Effector memory CD8-positive, alpha-beta T cell (primary cell): ENCODE measurements at regions not wholly inside any gene's neighbourhood (a gene's known extent, or its start where the extent isn't known, plus 50 kb on each side); places are given as distances from the start of the nearest gene placed in this dataset.
A peak's percentile ranks its signal among the peaks of the same experiment; 100 is the strongest.

Experiments used
- ATAC-seq: fragments of 150-1000 bp; cut with Tn5 transposase; replicated peaks from 2 replicates; pipeline ENCODE4 v1.10.0; 2021; ENCODE audit warnings: mild to moderate bottlenecking, moderate library complexity
- DNase-seq, 3 experiments: peaks; one replicate each; pipeline ENCODE4 v3.0.0; 2021
- H3K27ac Mint-ChIP-seq, 2 donors: one replicate each; pipeline ENCODE4 v1.8.0; 2022; ENCODE audit warnings: mild to moderate bottlenecking in 2 of 2, mixed read lengths in 2 of 2, moderate library complexity in 2 of 2
- H3K27me3 Mint-ChIP-seq, 2 donors: one replicate each; pipeline ENCODE4 v1.8.0; 2022; ENCODE audit warnings: mixed read lengths in 2 of 2
- H3K36me3 Mint-ChIP-seq: one replicate; pipeline ENCODE4 v1.8.0; 2022; ENCODE audit warnings: mild to moderate bottlenecking, moderate library complexity, mixed read lengths; ENCODE audit not compliant: insufficient read depth
- H3K4me1 Mint-ChIP-seq, 2 donors: one replicate each; pipeline ENCODE4 v1.8.0; 2022; ENCODE audit warnings: low read depth in 2 of 2, mixed read lengths in 2 of 2
- H3K4me3 Mint-ChIP-seq, 2 donors: one replicate each; pipeline ENCODE4 v1.8.0; 2022; ENCODE audit warnings: mild to moderate bottlenecking in 2 of 2, mixed read lengths in 2 of 2, moderate library complexity in 2 of 2
- H3K9me3 Mint-ChIP-seq, 2 donors: one replicate each; pipeline ENCODE4 v1.8.0; 2022; ENCODE audit warnings: mixed read lengths in 2 of 2

DNA sequence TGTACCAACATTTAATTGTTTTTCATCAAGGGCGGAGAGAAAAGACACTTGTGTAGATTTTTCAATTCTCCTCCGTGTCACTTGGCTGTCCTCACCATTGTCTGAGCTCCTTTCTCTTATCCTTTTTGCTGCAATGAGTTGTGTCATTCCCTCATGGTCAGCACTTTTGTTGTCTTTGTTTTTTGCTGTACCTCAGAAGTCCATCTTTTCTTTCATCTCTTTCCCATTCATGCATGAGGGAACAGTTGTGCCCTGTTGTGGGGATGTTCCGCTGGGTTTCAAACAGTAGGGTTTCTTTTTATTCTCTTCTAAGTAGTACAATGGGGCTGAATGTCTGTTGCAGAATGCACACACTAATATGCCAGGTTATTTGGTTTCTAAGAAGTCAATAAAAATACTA, 222.6 kb downstream of the TM9SF2 start:
- no peaks in the 10 kb centered on the region for H3K36me3 Mint-ChIP-seq
- no peaks in the 10 kb centered on the region for H3K27me3 Mint-ChIP-seq
- no peak overlapping the region for H3K4me3 Mint-ChIP-seq
- H3K27ac Mint-ChIP-seq = no peak overlapping the region
- ATAC-seq = no peak
- no peak for DNase-seq
- peaks cover 0 to 5% of the 10 kb centered on the region in 2 donors for H3K4me1 Mint-ChIP-seq
- no peaks in the 10 kb centered on the region for H3K9me3 Mint-ChIP-seq

- DNase-seq (no peak), ATAC-seq (no peak)
- H3K27me3 Mint-ChIP-seq = no peaks in the 10 kb centered on the region
- peaks cover 0 to 5% of the 10 kb centered on the region in 2 donors for H3K4me1 Mint-ChIP-seq
- no peaks in the 10 kb centered on the region for H3K9me3 Mint-ChIP-seq
- H3K27ac Mint-ChIP-seq = no peak overlapping the region
- H3K4me3 Mint-ChIP-seq = no peak overlapping the region
- H3K36me3 Mint-ChIP-seq = no peaks in the 10 kb centered on the region
These were observed 221.7 kb downstream of the TM9SF2 start for GRCh38 chr13:99722931-99723330.

- Mint-ChIP-seq H3K36me3 (no peaks in the 10 kb centered on the region), H3K9me3 (no peaks in the 10 kb centered on the region), H3K4me1 (peaks cover 0 to 5% of the 10 kb centered on the region in 2 donors), H3K27me3 (no peaks in the 10 kb centered on the region), H3K27ac (no peak overlapping the region), H3K4me3 (no peak overlapping the region)
- DNase-seq (no peak), ATAC-seq (no peak)
These were observed 221.1 kb downstream of the TM9SF2 start for GRCh38 chr13:99722338-99722818.

- Mint-ChIP-seq H3K36me3 (no peaks in the 10 kb centered on the region), H3K27ac (no peak overlapping the region), H3K9me3 (no peaks in the 10 kb centered on the region), H3K4me3 (no peak overlapping the region), H3K27me3 (no peaks in the 10 kb centered on the region), H3K4me1 (peaks cover 0 to 5% of the 10 kb centered on the region in 2 donors)
- no peak for ATAC-seq
- no peak for DNase-seq
These were observed 220.5 kb downstream of the TM9SF2 start for GRCh38 chr13:99721606-99722337.

- ATAC-seq = no peak
- no peak for DNase-seq
- Mint-ChIP-seq H3K4me1 (peaks cover 0 to 4% of the 10 kb centered on the region in 2 donors), H3K27ac (no peak overlapping the region), H3K9me3 (no peaks in the 10 kb centered on the region), H3K36me3 (no peaks in the 10 kb centered on the region), H3K27me3 (no peaks in the 10 kb centered on the region), H3K4me3 (no peak overlapping the region)
These were observed 216.8 kb downstream of the TM9SF2 start for GRCh38 chr13:99717959-99718674.

DNA sequence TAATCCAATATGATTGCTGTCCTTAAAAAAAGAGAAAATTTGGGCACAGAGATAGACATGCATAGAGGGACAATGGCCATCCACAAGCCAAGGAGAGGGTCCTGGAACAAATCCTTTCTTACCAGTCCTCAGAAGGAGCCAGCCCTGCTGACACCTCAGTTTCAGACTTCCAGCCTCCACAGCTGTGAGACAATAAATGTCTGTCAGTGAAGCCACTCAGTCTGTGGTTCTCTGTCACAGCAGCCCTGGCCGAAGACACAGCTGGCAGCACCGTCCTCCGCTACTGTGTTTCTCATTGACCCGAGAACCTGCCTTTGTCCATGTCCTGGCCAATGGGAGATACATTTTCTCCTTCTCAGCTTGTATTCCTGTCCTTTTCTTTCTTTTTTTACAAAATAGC, 207.9 kb downstream of the TM9SF2 start:
- Mint-ChIP-seq H3K9me3 (no peaks in the 10 kb centered on the region), H3K27ac (no peak overlapping the region), H3K4me1 (no peaks in the 10 kb centered on the region), H3K4me3 (no peak overlapping the region), H3K27me3 (no peaks in the 10 kb centered on the region), H3K36me3 (no peaks in the 10 kb centered on the region)
- DNase-seq = no peak
- ATAC-seq = no peak

GRCh38 chr13:99704390-99704789, 203.1 kb downstream of the TM9SF2 start:
- no peak overlapping the region for H3K4me3 Mint-ChIP-seq
- DNase-seq (no peak), ATAC-seq (no peak)
- no peaks in the 10 kb centered on the region for H3K36me3 Mint-ChIP-seq
- H3K27ac Mint-ChIP-seq = no peak overlapping the region
- H3K4me1 Mint-ChIP-seq = peaks cover 5 to 11% of the 10 kb centered on the region in 2 donors
- H3K9me3 Mint-ChIP-seq = no peaks in the 10 kb centered on the region
- no peaks in the 10 kb centered on the region for H3K27me3 Mint-ChIP-seq

- Mint-ChIP-seq H3K36me3 (no peaks in the 10 kb centered on the region), H3K27me3 (no peaks in the 10 kb centered on the region), H3K9me3 (no peaks in the 10 kb centered on the region), H3K27ac (no peak overlapping the region), H3K4me3 (no peak overlapping the region), H3K4me1 (peaks cover 5 to 11% of the 10 kb centered on the region in 2 donors)
- ATAC-seq = no peak
- no peak for DNase-seq
These were observed 202.6 kb downstream of the TM9SF2 start for GRCh38 chr13:99703908-99704307.

GRCh38 chr13:99702687-99703319, 201.5 kb downstream of the TM9SF2 start:
- H3K4me1 Mint-ChIP-seq = peaks cover 5 to 11% of the 10 kb centered on the region in 2 donors
- no peaks in the 10 kb centered on the region for H3K9me3 Mint-ChIP-seq
- no peak overlapping the region for H3K4me3 Mint-ChIP-seq
- no peaks in the 10 kb centered on the region for H3K36me3 Mint-ChIP-seq
- H3K27me3 Mint-ChIP-seq = no peaks in the 10 kb centered on the region
- no peak for ATAC-seq
- no peak overlapping the region for H3K27ac Mint-ChIP-seq
- no peak for DNase-seq

DNA sequence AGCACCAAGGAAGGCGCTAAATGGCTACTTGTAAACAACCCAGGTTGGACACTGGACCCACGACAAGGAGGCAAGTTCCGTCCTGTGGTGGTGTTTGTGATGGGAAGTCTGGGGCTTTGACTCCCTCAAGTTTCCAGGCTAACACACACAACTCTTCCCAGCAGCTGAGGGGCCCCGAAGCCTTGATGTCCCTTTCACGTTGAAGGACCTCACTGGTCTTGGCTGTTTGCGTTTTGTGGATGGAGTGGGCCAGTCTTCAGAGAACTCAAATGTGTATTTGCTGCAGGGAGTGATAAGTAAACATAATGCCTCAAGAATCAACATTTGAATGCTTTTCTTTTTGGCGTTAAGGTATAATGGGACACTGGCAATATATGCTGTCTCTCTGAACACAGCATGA, 199.2 kb downstream of the TM9SF2 start:
- Mint-ChIP-seq H3K36me3 (no peaks in the 10 kb centered on the region), H3K9me3 (no peaks in the 10 kb centered on the region), H3K4me3 (no peak overlapping the region), H3K27me3 (no peaks in the 10 kb centered on the region), H3K27ac (no peak overlapping the region), H3K4me1 (peaks cover 7 to 16% of the 10 kb centered on the region in 2 donors)
- DNase-seq (no peak), ATAC-seq (no peak)

DNA sequence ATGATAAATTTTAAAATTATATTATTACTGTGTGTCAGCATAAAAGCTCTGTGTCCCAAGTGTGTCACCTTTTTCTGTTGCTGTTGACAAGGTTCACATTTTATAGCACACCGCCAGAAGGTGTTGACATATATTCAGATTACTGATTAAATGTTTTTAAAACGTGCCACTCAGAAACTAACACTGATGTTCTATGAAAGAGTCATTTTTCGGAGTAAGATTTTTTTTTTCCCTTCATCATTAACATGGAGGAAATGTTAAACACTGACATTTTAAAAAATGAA, 197.5 kb downstream of the TM9SF2 start:
- Mint-ChIP-seq H3K27me3 (no peaks in the 10 kb centered on the region), H3K4me3 (no peak overlapping the region), H3K9me3 (no peaks in the 10 kb centered on the region), H3K4me1 (peaks cover 7 to 16% of the 10 kb centered on the region in 2 donors), H3K27ac (no peak overlapping the region), H3K36me3 (no peaks in the 10 kb centered on the region)
- ATAC-seq (no peak), DNase-seq (no peak)

DNA sequence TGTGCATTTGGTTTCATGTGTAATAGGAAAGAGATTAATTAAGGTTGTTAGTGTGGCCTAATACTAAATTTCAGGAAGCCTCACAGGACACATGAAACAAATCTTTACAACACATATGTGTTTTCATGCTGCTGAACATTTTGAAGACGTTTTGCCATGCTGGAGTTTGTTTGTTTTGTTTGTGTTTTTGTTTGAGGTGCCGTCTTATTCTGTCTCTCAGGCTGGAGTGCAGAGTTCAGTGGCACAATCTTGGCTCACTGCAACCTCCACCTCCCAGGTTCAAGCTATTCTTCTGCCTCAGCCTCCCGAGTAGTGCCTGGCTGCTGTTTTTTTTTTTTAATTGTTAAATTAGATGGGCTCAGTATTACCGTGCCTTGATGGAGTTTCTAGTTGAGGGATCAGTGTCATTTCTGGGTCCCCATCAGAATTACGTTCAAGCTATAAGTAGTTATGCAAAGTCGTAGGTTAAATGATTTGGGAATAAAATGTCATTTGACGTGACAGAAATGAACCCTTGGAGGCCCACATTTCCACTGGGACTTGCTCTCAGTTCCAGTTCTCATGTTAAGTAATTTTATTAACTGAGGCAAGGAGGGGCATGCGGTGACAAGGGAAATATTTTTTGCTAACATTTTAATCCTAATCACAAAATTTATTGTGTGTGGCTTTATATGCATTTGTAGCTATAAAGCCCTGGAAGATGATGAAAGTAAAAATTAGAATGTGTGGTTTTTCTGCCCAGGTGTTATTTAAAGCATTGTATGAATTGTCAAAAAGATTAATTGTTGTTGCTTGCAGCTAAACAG, 196.9 kb downstream of the TM9SF2 start:
- H3K4me3 Mint-ChIP-seq = no peak overlapping the region
- H3K27ac Mint-ChIP-seq = peak overlapping the region in 1 of 2 donors; percentile 66
- DNase-seq (no peak), ATAC-seq (no peak)
- no peaks in the 10 kb centered on the region for H3K9me3 Mint-ChIP-seq
- H3K27me3 Mint-ChIP-seq = no peaks in the 10 kb centered on the region
- no peaks in the 10 kb centered on the region for H3K36me3 Mint-ChIP-seq
- peaks cover 7 to 16% of the 10 kb centered on the region in 2 donors for H3K4me1 Mint-ChIP-seq

DNA sequence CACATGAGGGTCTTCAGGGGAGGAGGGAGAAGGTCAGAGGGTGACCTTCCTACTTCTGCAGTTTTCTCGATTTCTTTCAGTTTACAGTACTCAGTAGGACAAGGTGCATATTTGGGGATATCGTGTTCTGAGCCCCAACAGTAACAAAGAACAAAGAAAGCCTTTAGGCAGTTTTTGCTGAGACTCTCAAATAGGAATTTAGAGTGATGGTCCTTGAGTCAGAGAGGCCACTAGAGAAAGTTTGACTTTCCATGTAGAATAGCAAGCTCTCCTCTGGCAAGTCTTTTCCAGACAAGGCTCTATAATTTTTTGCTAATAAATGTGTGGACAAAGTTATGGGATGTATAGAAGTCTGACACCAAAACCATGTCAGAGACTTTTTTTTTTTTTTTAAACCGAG, 194.6 kb downstream of the TM9SF2 start:
- no peak overlapping the region for H3K4me3 Mint-ChIP-seq

More for the DNA sequence above, 194.6 kb downstream of the TM9SF2 start:
- no peak for ATAC-seq
- Mint-ChIP-seq H3K27ac (peak overlapping the region in 1 of 2 donors; percentile 31), H3K36me3 (no peaks in the 10 kb centered on the region), H3K27me3 (peaks cover 0 to 9% of the 10 kb centered on the region in 2 donors), H3K9me3 (no peaks in the 10 kb centered on the region), H3K4me1 (peaks cover 10 to 14% of the 10 kb centered on the region in 2 donors)
- DNase-seq = no peak
